ENCODE measurements at regions not wholly inside any gene's neighbourhood (a gene's known extent, or its start where the extent isn't known, plus 50 kb on each side); places are given as distances from the start of the nearest gene placed in this dataset.

GRCh38 chr2:164429354-164429753 lies 191.9 kb downstream of the GRB14 start:
- H3K36me3 Mint-ChIP-seq (ENCODE audit: low read depth), result no peaks in the 10 kb centered on the region
- TF ChIP-seq CTCF (IDR thresholded peaks at IDR 0.05), result no peak
- H3K9me3 Mint-ChIP-seq, result no peaks in the 10 kb centered on the region
- no peaks in the 10 kb centered on the region for H3K27me3 Mint-ChIP-seq (ENCODE audit: insufficient read depth)
- H3K4me3 Mint-ChIP-seq, result no peak overlapping the region
- no peak for DNase-seq
- no peaks in the 10 kb centered on the region for H3K4me1 Mint-ChIP-seq (ENCODE audit: low read depth)
- no peak overlapping the region for H3K27ac Mint-ChIP-seq

DNA sequence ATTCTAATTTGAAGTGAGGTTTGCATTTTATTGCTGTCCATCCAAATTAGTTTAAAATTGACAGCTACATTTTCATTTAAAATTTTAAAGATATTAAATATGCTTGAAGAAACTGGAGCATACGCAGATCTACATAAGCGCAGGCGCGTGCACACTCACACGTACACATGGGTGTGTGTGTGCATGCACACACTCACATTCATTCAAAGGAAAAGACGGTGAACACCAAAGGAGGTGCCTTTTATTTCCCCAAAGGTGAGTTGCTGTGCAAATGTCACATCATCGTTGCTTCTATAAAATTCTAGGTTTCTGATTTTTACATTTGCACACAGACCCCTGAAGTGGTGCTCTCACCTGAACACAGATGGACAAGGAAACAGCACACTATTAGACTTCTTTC lies 194.2 kb downstream of the GRB14 start:
- DNase-seq, result no peak
- no peaks in the 10 kb centered on the region for H3K4me1 Mint-ChIP-seq (ENCODE audit: low read depth)
- TF ChIP-seq CTCF (IDR thresholded peaks at IDR 0.05), result no peak
- no peak overlapping the region for H3K27ac Mint-ChIP-seq
- no peaks in the 10 kb centered on the region for H3K36me3 Mint-ChIP-seq (ENCODE audit: low read depth)
- H3K27me3 Mint-ChIP-seq (ENCODE audit: insufficient read depth), result no peaks in the 10 kb centered on the region
- no peak overlapping the region for H3K4me3 Mint-ChIP-seq
- H3K9me3 Mint-ChIP-seq, result no peaks in the 10 kb centered on the region

DNA sequence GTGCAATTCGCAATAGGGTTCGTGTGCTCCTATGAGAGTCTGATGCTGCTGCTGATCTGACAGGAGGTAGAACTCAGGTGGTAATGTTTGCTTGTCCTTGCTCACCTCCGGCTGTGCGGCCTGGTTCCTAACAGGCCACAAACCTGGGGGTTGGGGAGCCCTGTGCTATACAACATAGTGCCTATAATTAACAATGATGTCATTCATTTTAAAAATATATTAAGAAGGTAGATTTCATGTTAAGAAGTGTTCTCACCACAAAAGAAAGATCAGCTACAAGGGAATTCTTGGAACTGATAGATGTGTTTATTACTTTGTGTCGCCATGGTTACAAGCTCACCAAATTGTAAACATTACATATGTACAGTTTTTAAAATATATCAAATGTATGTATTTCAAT lies 200.5 kb downstream of the GRB14 start:
- no peak for TF ChIP-seq CTCF (IDR thresholded peaks at IDR 0.05)
- H3K27me3 Mint-ChIP-seq (ENCODE audit: insufficient read depth), result no peaks in the 10 kb centered on the region

GRCh38 chr2:164412831-164413230 lies 208.5 kb downstream of the GRB14 start:
- Mint-ChIP-seq H3K27ac (no peak overlapping the region), H3K4me3 (no peak overlapping the region), H3K36me3 (ENCODE audit: low read depth) (no peaks in the 10 kb centered on the region), H3K4me1 (ENCODE audit: low read depth) (no peaks in the 10 kb centered on the region), H3K27me3 (ENCODE audit: insufficient read depth) (no peaks in the 10 kb centered on the region; the same call in 1 of the 2 replicates), H3K9me3 (no peaks in the 10 kb centered on the region)
- DNase-seq, result no peak
- TF ChIP-seq CTCF (IDR thresholded peaks at IDR 0.05), result no peak

More for the DNA sequence above, 200.5 kb downstream of the GRB14 start:
- no peak overlapping the region for H3K27ac Mint-ChIP-seq
- H3K4me1 Mint-ChIP-seq (ENCODE audit: low read depth), result no peaks in the 10 kb centered on the region
- DNase-seq, result no peak
- H3K4me3 Mint-ChIP-seq, result no peak overlapping the region
- no peaks in the 10 kb centered on the region for H3K36me3 Mint-ChIP-seq (ENCODE audit: low read depth)
- H3K9me3 Mint-ChIP-seq, result no peaks in the 10 kb centered on the region

DNA sequence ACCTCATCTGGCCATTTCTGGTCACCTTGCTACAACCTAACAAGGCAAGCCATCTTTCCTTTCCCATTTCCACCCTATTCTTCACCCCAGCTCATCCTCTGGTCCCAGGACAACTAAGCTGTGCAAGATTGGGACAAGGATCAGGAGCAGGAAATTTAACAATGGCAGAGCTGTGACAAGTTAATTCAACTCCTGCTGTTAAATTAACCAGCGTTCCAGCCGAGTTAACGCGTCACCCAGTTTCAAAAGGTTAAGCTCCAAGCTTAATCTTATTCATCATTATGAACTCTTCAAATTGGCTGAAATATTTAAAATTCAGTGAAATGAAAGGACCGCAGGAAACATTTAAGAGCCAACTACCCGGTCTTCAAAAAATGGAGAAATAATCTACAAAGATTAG lies 231.9 kb downstream of the GRB14 start:
- Mint-ChIP-seq H3K27ac (no peak overlapping the region), H3K4me1 (ENCODE audit: low read depth) (peaks cover 20% of the 10 kb centered on the region), H3K27me3 (ENCODE audit: insufficient read depth) (peaks cover 2% of the 10 kb centered on the region), H3K36me3 (ENCODE audit: low read depth) (no peaks in the 10 kb centered on the region), H3K9me3 (peaks cover 4% of the 10 kb centered on the region; the same call in 1 of the 2 replicates), H3K4me3 (no peak overlapping the region)
- no peak for TF ChIP-seq CTCF (IDR thresholded peaks at IDR 0.05)
- no peak for DNase-seq

- TF ChIP-seq CTCF (IDR thresholded peaks at IDR 0.05), result no peak
- peaks cover 20% of the 10 kb centered on the region for H3K4me1 Mint-ChIP-seq (ENCODE audit: low read depth)
- H3K27me3 Mint-ChIP-seq (ENCODE audit: insufficient read depth), result peaks cover 2% of the 10 kb centered on the region
- H3K9me3 Mint-ChIP-seq, result peaks cover 4% of the 10 kb centered on the region; the same call in 1 of the 2 replicates
- H3K27ac Mint-ChIP-seq, result peak overlapping the region; percentile 1; the same call in 1 of the 2 replicates
- DNase-seq, result peak; percentile 62
- no peaks in the 10 kb centered on the region for H3K36me3 Mint-ChIP-seq (ENCODE audit: low read depth)
- H3K4me3 Mint-ChIP-seq, result no peak overlapping the region
Observed at GRCh38 chr2:164388511-164388910, 232.8 kb downstream of the GRB14 start.
